ENCODE measurements at regions not wholly inside any gene's neighbourhood (a gene's known extent, or its start where the extent isn't known, plus 50 kb on each side); places are given as distances from the start of the nearest gene placed in this dataset.

DNA sequence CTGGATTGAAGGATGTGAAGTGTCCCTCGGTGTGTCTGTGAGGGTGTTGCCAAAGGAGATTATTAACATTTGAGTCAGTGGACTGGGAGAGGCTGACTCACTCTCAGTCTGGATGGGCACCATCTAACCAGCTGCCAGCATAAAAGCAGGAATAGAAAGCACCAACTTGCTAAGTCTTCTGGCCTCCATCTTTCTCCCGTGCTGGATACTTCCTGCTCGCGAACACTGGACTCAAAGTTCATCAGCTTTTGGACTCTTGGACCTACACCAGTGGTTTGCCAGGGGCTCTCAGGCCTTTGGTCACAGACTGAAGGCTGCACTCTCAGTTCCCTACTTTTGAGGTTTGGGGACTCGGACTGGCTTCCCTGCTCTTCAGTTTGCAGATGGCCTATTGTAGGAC is 220.3 kb upstream of the LRFN2 start:
- TF ChIP-seq, protein P1, sequence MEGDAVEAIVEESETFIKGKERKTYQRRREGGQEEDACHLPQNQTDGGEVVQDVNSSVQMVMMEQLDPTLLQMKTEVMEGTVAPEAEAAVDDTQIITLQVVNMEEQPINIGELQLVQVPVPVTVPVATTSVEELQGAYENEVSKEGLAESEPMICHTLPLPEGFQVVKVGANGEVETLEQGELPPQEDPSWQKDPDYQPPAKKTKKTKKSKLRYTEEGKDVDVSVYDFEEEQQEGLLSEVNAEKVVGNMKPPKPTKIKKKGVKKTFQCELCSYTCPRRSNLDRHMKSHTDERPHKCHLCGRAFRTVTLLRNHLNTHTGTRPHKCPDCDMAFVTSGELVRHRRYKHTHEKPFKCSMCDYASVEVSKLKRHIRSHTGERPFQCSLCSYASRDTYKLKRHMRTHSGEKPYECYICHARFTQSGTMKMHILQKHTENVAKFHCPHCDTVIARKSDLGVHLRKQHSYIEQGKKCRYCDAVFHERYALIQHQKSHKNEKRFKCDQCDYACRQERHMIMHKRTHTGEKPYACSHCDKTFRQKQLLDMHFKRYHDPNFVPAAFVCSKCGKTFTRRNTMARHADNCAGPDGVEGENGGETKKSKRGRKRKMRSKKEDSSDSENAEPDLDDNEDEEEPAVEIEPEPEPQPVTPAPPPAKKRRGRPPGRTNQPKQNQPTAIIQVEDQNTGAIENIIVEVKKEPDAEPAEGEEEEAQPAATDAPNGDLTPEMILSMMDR (IDR thresholded peaks at IDR 0.05), result no peak
- TF ChIP-seq IRF2 (CRISPR knock-in tag; IDR thresholded peaks at IDR 0.05; ENCODE audit: borderline replicate concordance, low read depth), result no peak
- TF ChIP-seq SMAD3 (CRISPR knock-in tag; IDR thresholded peaks at IDR 0.05; ENCODE audit: borderline replicate concordance), result no peak
- TF ChIP-seq, protein P2, sequence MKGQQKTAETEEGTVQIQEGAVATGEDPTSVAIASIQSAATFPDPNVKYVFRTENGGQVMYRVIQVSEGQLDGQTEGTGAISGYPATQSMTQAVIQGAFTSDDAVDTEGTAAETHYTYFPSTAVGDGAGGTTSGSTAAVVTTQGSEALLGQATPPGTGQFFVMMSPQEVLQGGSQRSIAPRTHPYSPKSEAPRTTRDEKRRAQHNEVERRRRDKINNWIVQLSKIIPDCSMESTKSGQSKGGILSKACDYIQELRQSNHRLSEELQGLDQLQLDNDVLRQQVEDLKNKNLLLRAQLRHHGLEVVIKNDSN (CRISPR knock-in tag; IDR thresholded peaks at IDR 0.05), result no peak
- TF ChIP-seq NFYB (CRISPR knock-in tag; conservative IDR thresholded peaks at IDR 0.05; ENCODE audit: low read depth), result no peak
- TF ChIP-seq MYBL2 (CRISPR knock-in tag; IDR thresholded peaks at IDR 0.05), result no peak
- TF ChIP-seq, protein P3, sequence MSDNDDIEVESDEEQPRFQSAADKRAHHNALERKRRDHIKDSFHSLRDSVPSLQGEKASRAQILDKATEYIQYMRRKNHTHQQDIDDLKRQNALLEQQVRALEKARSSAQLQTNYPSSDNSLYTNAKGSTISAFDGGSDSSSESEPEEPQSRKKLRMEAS (CRISPR knock-in tag; IDR thresholded peaks at IDR 0.05), result no peak
- TF ChIP-seq, protein P4, sequence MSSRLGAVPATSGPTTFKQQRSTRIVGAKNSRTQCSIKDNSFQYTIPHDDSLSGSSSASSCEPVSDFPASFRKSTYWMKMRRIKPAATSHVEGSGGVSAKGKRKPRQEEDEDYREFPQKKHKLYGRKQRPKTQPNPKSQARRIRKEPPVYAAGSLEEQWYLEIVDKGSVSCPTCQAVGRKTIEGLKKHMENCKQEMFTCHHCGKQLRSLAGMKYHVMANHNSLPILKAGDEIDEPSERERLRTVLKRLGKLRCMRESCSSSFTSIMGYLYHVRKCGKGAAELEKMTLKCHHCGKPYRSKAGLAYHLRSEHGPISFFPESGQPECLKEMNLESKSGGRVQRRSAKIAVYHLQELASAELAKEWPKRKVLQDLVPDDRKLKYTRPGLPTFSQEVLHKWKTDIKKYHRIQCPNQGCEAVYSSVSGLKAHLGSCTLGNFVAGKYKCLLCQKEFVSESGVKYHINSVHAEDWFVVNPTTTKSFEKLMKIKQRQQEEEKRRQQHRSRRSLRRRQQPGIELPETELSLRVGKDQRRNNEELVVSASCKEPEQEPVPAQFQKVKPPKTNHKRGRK (CRISPR knock-in tag; IDR thresholded peaks at IDR 0.05; ENCODE audit: borderline replicate concordance), result no peak
